ENCODE measurements at regions not wholly inside any gene's neighbourhood (a gene's known extent, or its start where the extent isn't known, plus 50 kb on each side); places are given as distances from the start of the nearest gene placed in this dataset.
"Not testable (repeated sequence)": the region's sequence is repeated elsewhere in the genome, so short reads cannot be mapped to it uniquely, and the experiment has no call there.

DNA sequence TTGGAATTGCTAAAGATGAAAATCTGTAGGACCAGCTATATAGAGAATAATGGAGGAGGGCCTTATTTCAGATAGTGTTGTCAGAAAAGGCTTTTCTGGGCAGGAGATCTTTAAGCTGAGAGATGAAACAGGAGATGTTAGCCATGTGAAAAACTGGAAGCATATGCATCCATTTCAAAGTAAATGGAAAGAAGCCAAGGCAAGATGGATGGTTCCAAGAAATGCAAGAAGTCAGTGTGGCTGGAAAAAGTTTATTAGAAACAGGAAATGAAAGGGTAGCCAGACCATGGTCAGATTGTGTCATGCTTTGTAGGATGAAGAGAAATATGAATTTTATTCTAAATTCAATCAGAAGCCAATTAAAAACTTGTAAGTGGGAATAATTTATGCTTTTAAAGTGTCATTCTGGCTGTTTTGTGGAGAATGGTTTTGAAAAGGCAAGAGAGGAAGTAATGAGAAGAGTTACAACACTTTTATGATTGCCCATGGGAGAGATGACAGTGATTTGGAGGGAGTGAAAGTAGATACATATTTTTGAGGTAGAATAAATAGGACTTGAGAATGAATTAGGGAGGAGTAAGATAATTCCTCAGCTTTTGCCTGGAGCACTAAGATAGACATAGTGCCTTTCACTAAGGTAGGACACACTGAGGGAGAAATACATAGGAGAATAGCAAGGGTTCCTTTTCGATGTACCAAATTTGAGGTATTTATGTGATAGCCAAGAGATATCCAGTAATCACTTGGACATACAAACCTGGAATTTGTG, 620.1 kb downstream of the HTR1B start:
- in situ Hi-C loops (cut with HindIII; ENCODE audit: low pct_unique_long_range_greater_than_20kb, low sequenced_read_pairs), result no loop called here
- no peak for DNase-seq (ENCODE audit: low read depth, low spot score)

DNA sequence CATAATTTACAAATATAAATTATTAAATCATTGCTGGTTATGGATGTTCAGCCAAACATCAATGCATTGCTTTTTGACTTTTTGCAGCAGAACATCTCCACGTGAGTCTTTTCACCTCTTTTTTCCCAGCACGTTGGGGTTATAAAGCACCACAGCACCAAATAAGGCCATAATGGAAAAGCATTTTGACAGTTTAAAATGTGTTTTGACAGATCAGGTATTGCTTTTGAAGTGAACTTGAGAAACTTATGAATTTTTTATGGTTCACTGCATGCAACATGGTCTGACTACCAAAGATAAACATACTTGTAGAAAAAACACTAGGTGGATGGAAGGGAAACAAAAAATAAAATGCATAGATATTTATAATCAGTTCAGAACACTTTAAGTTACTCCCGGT, 622.4 kb downstream of the HTR1B start:
- no peak for DNase-seq (ENCODE audit: low read depth, low spot score)
- in situ Hi-C loops (cut with HindIII; ENCODE audit: low pct_unique_long_range_greater_than_20kb, low sequenced_read_pairs), result no loop called here

DNA sequence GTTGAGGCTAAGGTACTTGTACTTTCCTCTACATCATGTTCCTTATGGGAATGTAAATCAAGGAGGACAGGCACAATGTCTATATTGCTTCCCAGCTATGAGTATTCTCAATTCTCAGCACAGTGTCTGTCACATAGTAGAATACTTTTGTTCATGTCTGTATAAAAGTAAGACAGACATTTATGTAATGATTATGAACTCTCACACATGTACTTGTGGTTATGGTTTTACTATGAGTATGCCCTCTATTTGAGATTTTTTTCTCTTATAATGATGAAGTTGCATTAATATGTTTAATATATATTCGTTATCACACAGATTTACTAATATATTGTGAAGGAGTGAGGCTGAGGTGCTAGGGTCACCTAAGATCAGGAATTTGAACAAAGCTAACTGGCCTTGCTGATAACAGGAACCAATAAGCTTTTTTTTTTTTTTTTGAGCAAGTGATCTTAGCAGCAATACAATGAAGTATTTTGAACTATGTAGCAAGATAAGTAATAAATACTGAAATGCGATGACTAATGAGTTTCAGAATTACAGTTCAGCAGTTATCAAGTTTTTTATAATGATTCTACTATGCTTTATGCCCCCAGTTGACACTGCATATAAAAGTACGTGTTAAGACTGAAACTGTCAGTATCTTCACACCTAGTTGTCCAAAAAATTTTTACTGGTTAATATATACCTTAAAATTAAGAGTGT, 623.1 kb downstream of the HTR1B start:
- in situ Hi-C loops (cut with HindIII; ENCODE audit: low pct_unique_long_range_greater_than_20kb, low sequenced_read_pairs), result no loop called here
- DNase-seq (ENCODE audit: low read depth, low spot score), result no peak

DNA sequence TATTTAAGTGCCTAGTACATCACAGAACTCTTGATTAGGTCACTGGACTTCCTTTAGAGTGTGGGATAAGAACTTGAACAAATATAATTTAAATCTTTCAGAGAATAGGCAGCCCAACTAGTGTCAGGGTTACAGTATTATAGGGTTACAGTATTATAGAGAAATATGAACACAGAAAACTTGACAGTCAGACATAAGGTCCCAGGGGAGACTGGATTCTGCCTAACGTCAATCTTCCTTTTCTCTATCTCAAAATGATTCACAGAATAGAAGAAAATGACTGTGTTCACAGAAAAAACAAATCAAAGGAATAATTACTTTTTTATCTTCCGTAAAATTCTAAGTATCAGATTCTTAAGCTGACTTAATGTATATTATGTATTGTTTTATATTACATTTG, 623.8 kb downstream of the HTR1B start:
- in situ Hi-C loops (cut with HindIII; ENCODE audit: low pct_unique_long_range_greater_than_20kb, low sequenced_read_pairs), result no loop called here
- no peak for DNase-seq (ENCODE audit: low read depth, low spot score)

DNA sequence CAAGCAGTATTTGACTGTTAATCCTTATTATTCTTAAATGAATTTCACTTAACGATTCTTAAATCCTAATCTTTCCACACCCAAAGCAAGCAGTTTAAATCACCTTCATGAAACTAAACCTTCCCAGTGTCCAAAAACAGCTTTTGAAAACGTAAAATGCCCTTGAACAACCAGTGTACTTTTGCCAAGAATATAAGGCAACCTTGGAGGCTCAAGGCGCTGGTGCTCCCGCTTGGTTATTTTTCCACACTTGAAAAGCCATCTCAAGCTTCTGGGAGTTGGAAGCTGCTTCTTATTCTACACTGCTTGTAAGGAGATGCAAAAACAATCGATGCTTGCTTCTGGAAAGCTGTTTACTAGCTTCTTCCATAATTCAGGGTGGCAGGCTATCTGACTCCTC, 625.7 kb downstream of the HTR1B start:
- in situ Hi-C loops (cut with HindIII; ENCODE audit: low pct_unique_long_range_greater_than_20kb, low sequenced_read_pairs), result no loop called here
- DNase-seq (ENCODE audit: low read depth, low spot score), result no peak

DNA sequence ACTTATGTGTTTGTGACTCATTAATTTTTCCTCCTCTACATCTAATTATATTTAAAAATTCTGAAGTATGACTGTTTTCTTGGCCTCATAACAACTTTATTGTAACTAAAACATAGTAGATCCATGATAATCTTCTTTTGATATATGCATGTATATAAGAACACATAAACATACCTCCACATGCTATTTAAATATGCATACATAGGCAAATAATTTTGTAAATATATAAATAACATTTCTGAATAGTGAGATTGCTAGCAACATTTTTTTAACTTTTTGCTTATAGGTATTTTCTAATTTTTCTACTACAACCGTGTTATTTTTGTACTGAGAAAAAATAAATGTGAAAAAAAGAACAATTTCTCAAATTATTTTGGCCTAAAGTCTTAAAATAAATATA, 627.6 kb downstream of the HTR1B start:
- no peak for DNase-seq (ENCODE audit: low read depth, low spot score)
- in situ Hi-C loops (cut with HindIII; ENCODE audit: low pct_unique_long_range_greater_than_20kb, low sequenced_read_pairs), result no loop called here

DNA sequence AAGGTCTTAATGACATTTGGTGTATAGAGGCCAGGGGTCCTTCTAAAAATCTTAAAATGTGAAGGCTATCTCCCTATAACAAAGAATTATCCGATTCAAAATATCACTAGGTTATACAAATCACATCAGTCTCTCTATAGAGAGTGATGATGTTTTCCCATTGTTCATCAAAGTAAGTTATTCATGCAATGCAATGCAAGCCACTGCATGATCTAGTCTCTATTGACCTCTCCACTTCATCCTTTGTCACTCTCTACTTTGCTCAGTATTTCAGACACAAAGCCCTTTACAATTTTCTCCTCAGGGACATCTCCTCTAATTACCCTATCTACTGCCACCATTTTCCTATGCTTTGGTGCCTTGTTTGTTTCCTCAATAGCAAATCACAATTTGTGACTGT, 628.0 kb downstream of the HTR1B start:
- DNase-seq (ENCODE audit: low read depth, low spot score), result no peak
- in situ Hi-C loops (cut with HindIII; ENCODE audit: low pct_unique_long_range_greater_than_20kb, low sequenced_read_pairs), result no loop called here

DNA sequence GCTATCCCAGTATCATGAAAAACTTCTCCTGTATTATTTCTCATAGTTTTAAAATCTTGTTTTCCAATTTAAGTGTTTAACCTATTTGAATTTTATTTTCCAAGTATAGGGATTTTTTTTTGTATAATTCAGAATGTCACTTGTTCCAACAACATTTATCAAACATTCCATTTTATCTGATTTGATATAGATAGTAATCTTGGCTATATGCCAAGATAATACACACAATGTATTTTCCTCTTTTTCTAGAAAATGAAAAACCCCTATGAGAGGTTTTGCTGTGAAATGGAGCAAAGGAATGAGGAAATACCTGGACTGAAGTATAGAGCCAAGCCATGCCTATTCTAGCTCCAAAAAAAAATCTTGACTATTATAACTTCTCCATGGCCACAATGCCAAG, 628.9 kb downstream of the HTR1B start:
- in situ Hi-C loops (cut with HindIII; ENCODE audit: low pct_unique_long_range_greater_than_20kb, low sequenced_read_pairs), result no loop called here
- no peak for DNase-seq (ENCODE audit: low read depth, low spot score)

DNA sequence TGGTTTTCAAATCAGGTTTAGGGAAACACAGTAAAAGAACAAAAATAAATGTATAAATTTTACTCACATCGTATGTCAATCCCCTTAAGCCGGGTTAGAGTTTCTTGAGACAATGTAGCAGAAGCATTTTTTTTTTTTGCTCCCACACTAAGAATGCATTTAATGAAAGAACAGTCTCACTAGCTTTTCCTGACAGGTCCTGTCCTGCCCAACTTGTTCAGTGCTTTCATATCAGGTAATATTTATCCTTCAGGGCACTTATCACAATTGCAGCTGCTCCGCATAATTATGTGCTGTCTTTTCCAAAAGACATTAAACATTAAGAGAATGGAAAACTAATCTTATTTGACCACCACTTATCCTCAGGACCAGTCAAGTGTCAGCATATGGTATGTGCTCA, 632.0 kb downstream of the HTR1B start:
- DNase-seq (ENCODE audit: low read depth, low spot score), result no peak
- in situ Hi-C loops (cut with HindIII; ENCODE audit: low pct_unique_long_range_greater_than_20kb, low sequenced_read_pairs), result no loop called here

DNA sequence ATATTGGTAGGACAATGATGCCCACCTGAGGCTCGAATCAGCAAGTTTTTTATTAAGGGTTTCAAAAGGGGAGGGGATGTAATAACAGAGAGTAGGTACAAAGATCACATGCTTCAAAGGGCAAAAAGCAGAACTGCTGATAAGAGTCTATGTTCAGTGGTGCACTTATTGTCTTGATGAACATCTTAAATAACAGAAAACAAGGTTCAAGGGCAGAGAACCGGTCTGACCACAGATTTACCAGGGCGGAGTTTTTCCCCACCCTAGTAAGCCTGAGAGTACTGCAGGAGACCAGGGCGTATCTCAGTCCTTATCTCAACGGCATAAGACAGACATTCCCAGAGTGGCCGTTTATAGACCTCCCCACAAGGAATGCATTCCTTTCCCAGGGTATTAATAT, 639.7 kb downstream of the HTR1B start:
- DNase-seq (ENCODE audit: low read depth, low spot score); in situ Hi-C loops (cut with HindIII; ENCODE audit: low pct_unique_long_range_greater_than_20kb, low sequenced_read_pairs): not testable (repeated sequence)

DNA sequence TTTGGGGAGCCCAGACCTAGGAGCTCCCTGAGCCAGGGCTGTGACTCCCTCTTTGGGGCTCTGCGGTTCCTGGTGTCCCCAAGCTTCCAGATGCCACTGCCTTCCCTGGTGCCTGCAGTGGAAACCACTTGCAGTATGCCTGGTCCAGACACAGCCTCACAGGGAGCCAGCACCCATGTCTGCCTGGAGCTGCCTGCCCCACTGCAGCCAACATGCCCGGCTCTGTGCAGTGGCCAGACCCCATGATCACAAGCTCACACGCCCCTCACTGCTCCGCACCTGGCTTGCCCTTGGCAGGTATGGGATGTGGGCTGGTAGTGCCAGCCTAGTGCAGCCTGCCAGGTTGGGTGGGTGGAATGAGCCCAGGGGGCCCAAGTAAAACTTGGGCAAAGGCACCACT, 644.8 kb downstream of the HTR1B start:
- no peak for DNase-seq (ENCODE audit: low read depth, low spot score)
- in situ Hi-C loops (cut with HindIII; ENCODE audit: low pct_unique_long_range_greater_than_20kb, low sequenced_read_pairs), result no loop called here

DNA sequence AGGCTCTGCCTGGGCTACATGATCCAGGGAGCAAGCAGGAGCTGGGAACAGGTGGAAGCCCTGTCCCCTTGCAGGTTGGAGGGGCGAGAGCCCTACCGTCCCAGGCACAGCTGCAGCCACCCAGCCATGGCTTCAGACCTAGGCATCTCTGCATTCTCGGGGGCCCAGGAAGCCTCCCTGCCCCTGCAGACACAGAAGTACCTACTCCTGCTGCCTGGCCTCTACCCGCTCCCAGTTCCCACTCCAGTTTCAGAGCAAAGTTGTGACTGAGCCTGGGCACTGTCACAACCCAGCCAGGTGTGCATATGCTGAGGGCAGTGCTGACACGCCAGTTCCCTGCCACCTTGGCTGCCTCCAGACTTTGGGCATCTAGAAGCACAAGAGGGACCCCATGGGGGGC, 645.9 kb downstream of the HTR1B start:
- DNase-seq (ENCODE audit: low read depth, low spot score), result no peak
- in situ Hi-C loops (cut with HindIII; ENCODE audit: low pct_unique_long_range_greater_than_20kb, low sequenced_read_pairs), result no loop called here

DNA sequence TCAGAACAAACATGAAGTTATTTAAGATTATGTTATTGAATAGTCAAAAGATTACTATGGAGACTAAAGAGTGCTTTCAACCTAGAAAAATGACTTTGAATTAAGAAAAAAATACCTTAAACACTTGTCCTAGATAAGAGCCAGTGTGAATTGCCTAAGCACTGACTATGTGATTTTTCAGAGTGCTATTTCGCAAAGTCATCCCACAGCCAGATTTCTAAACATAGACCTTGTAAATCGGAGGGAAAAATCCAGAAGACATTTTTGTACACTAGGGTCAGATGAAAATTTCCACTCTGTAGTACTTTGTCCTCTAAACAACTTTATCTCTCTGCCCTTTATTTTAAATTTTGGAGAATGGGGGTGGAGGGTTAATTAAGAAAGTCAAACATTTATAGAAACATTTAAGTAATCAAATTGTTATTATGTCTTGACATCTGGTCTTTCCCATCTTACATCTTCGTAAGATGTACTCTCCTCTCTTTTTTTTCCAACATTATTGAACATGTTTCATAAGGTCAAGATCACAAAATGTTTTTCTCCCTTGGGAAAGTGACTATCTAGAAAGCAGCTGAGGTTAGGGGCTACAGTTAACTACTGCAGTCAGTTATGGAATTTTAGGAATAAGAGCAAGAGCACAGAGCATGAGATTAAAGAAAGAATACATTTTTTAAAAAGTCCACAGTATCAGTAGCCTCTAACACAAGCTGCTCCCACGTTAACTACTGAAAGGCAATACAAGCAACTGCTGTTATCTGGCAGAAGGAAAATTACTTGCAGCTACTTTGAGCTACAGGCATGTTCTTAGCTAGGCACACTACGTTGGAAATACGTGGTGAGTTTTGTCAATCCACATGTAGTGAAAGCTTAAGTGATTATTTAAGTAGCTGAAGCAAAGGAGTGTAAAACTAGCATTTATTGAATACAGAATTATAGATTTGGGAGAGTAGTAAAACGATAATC, 648.5 kb downstream of the HTR1B start:
- no peak for DNase-seq (ENCODE audit: low read depth, low spot score)
- in situ Hi-C loops (cut with HindIII; ENCODE audit: low pct_unique_long_range_greater_than_20kb, low sequenced_read_pairs), result no loop called here

DNA sequence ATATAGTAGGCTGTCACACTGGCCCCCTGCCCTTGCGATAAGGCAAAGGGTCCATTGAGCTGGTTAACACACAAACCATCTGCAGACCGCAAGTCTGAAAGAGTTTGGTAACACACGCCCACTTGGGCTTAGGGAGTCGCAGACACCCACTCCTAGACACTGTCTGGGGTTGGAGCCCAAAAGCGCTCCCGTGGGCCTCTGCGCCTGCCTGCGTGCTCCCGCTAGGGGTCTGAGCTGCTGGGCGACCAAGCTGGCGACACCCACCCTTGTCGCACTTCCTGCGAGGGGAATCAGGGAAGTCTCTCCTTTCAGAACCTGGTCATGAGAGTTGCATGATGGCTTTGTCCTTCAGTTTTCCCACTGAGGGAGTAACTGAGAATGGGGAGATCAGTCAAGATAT, 653.0 kb downstream of the HTR1B start:
- DNase-seq (ENCODE audit: low read depth, low spot score), result no peak
- in situ Hi-C loops (cut with HindIII; ENCODE audit: low pct_unique_long_range_greater_than_20kb, low sequenced_read_pairs), result no loop called here

DNA sequence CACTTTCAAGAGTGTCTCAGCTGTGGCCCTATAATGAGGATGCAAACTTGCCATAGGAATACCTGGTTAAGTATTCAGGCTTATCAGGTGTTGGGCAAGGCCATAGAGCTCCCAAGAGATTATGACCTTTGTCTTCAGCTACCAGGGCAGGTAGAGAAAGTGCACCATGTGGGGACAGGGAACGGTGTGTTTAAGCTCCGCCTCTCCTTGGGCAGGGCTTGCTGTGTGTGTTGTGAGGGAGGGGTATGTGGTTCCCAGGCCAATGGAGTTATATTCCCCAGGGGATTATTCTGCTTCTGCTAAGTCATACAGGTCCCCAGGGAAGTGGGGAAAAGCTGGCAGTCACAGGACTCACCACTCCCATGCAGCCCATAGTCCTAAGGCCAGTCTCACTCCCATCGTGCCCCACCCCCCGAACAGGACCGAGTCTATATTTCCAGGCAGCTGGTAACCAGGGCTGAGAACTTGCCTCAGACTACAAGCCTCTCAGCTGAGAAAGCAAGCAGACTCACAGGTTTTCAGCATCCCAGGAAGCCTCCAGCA, 660.2 kb downstream of the HTR1B start:
- in situ Hi-C loops (cut with HindIII; ENCODE audit: low pct_unique_long_range_greater_than_20kb, low sequenced_read_pairs), result no loop called here
- DNase-seq (ENCODE audit: low read depth, low spot score), result no peak

DNA sequence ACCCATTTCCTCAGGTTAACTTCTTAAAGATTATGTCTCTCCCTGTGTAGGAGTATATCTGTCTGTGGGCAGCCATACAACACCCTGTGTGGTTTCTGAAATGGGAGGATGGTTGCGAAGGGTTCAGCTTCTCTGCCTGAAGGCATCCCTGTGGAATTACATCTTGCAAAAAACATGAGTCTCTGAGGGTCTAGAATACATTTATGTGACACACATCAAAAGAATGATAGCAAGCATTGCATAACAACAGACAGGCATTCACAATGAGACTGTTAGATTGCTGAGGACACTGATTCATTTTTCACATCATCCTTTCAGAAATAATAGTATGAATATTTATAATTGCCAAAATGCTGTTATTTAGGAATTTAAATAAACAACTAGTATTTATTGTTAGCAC, 670.9 kb downstream of the HTR1B start:
- no peak for DNase-seq (ENCODE audit: low read depth, low spot score)

DNA sequence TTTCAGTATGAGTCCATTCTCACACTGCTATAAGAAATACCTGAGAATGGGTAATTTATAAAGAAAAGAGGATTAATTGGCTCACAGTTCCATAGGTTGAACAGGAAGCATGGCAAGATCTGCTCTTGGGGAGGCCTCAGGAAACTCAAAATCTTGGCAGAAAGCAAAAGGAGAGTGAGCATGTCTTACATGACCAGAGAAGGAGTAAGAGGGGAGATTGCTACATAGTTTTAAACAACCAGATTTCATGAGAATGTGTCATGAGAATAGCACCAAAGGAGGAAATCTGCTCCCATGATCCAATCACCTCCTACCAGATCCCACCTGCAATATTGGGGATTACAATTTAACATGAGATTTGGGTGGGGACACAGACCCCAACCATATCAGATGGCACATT, 672.4 kb downstream of the HTR1B start:
- in situ Hi-C loops (cut with HindIII; ENCODE audit: low pct_unique_long_range_greater_than_20kb, low sequenced_read_pairs), result no loop called here
- DNase-seq (ENCODE audit: low read depth, low spot score), result no peak

More for the DNA sequence above, 670.9 kb downstream of the HTR1B start:
- in situ Hi-C loops (cut with HindIII; ENCODE audit: low pct_unique_long_range_greater_than_20kb, low sequenced_read_pairs), result no loop called here

Data from SK-MEL-5 (cell line).